ENCODE measurements at regions not wholly inside any gene's neighbourhood (a gene's known extent, or its start where the extent isn't known, plus 50 kb on each side); places are given as distances from the start of the nearest gene placed in this dataset.
A peak's percentile ranks its signal among the peaks of the same experiment; 100 is the strongest.
"Not testable (repeated sequence)": the region's sequence is repeated elsewhere in the genome, so short reads cannot be mapped to it uniquely, and the experiment has no call there.

DNA sequence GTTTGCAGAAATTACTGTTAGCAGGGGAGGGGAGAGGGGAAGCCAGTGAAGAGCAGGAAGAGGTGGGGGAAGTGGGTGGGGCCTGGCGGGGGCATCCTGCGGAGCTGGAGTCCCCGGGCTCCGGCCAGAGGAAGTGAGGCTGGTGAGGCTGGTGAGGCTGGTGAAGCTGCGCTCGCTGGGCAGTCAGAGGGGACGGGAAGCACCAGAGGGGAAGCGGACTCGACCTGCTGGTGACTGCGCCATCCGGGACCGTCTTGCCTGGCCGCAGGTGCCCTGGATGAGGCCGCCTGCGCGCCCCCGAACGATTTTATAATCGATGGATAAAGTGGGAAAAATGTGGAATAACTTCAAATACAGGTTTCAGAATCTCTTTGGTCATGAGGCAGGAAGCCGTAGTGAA, 635.3 kb upstream of the MARCKS start:
- DNase-seq (ENCODE audit: insufficient read length, low spot score): no peak
- no peak for FAIRE-seq

DNA sequence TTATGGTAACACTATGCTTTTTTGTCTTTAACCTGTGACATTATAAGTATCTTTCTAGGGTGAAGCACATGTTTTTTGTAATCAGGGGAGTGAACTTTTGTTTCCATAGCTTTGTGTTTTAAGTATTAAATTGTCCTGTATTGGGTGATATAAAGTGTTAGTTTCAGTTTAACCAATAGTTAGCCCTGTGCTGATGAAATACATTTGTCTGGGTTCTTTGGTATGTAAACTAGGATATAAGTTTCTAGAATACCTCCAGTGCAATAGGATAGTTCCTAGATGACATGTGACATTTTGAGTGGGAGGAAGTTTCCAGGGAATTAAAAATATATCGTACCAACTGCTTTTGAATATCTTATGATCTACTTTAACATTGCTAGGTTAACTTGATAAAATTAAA, 611.0 kb upstream of the MARCKS start:
- DNase-seq (ENCODE audit: insufficient read length, low spot score) (no peak), FAIRE-seq (no peak)

DNA sequence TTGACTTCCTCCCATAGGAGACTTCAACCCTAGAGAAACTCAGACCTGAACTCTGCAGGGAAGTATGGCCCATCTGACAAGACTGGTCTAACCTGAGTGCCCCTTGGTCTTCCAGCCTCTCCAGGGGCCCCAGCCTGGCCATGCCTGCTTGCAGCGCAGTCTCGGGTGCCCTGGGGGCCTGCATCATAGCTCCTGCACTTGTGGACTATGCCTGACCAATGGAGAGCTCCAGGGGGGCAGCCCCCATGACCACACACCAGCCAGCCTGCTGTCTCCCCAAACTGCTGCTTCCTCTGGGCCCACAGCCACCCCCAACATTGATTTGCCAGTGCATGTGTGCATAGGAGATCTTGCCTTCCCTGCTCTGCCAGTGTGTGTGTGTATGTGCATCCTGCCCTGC, 608.6 kb upstream of the MARCKS start:
- FAIRE-seq: no peak

DNA sequence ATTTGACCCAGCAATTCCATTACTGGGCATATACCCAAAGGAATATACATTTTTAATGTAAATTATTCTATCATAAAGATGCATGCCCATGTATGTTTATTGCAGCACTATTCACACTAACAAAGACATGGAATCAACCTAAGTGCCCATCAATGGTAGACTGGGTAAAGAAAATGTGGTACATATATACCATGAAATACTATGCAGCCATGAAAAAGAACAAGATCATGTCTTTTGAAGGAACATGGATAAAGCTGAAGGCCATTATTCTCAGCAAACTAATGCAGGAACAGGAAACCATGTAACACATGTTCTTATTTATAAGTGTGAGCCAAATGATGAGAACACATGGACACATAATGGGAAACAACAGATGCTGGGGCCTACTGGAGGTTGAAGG, 603.0 kb upstream of the MARCKS start:
- FAIRE-seq; DNase-seq (ENCODE audit: insufficient read length, low spot score): not testable (repeated sequence)

More for the DNA sequence above, 608.6 kb upstream of the MARCKS start:
- no peak for DNase-seq (ENCODE audit: insufficient read length, low spot score)

DNA sequence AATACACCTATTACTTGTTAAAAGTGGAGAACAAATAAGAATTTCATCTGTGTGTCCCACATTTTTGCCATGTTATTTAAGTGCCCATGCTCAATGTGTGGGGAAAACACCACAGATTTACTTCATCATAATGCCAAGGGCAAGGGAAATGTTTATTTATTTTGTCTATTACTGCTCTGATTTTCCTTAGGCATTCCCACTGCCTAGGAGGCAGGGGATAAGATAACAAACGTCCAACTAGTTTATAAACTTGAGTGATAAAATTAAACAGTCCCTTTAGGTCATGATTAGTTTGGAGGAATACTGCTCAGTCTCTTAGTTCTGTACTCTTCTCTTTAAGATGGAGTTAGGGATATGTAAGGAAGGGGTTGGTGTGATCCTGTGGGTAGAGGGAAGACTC, 598.4 kb upstream of the MARCKS start:
- DNase-seq (ENCODE audit: insufficient read length, low spot score) (no peak), FAIRE-seq (no peak)

DNA sequence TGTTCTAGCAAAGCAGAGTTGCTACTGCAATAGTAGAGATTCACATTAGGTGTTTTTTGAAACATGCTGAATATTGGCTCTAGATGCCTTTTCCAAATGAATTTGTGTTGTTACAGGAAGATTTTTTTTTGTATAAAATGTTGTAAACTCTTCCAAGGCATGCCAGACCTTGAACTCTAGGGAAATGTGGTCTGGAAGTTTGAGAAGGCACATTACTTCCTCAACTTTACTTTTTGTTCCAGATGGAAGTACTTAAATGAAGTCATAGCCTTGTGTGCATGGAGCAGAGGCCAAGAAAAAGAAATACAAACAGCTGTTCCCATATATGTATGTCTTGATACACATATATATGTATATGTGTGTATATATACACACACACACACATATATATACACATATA, 585.7 kb upstream of the MARCKS start:
- FAIRE-seq (no peak), DNase-seq (ENCODE audit: insufficient read length, low spot score) (no peak)

DNA sequence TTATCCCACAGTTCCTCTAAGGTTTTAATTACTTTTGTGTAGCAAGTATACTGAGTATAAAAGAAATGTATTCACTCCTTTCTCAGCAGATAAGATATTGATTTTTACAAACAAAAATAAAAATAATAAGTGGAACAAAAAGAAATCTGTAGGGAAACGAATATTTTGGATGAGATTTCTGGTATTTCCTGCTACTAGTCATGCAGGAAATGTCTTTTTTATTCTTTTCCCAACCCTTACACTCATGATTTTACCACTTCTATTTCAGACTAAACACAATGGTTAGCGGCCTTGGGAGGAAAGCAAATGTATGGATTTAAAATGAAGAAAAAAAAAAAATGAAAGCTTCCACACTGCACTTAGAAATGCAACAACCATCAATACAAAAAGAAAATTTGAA, 580.5 kb upstream of the MARCKS start:
- DNase-seq (ENCODE audit: insufficient read length, low spot score): no peak
- no peak for FAIRE-seq

DNA sequence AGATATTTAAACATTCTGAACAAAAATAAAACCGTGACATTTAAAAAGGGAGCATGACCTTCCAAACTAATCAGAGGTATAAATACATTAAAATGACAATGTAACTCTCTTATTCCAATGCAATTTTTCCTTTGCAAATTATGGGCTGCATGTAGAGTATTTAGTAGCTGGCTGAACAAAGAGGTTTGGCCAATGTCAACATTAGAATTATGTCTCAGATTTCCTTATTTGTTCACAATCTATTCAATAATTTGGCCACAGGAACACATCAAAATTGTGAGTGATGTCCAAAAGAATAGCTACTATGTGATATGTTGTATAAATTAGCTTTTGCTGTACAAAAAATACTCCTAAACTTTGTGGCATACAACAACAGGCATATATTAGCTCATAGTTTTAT, 580.0 kb upstream of the MARCKS start:
- FAIRE-seq (no peak), DNase-seq (ENCODE audit: insufficient read length, low spot score) (no peak)

DNA sequence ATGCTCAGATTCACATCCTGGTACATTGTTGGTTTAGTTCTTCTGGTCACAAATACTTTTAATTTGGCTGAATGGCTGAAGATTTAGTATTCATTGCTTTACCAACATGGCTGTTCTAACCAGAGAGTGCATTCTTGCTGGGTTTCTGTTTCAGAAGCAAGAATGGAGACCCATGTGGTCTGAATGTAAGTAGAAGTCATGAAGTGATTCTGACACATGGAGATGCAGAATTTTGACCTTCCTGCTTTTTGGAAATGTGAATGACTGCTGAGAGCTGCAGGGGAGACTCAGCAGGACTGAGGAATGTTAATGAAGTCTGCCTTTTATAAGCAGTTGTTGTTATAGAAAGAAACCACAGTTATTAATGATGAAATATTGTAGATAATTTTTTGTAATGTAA, 576.1 kb upstream of the MARCKS start:
- DNase-seq (ENCODE audit: insufficient read length, low spot score) (no peak), FAIRE-seq (no peak)

DNA sequence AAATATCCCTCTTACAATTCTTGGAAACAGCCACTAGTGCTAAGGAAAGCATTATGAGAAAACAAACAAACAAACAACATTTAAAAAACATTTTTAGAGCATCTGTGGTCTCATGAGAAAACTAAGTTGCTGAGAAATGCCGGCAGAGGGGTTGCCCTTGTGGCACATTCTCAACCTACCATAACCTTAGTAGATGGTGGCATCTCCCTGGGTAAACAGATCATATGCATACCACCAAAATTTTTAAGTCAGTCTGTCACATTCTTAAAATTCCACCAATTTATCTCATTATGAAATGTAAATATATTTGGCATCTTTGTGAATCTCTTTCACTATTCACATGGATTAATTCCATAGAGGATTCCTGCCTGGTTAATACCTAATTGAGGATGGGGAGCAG, 575.7 kb upstream of the MARCKS start:
- FAIRE-seq (no peak), DNase-seq (ENCODE audit: insufficient read length, low spot score) (no peak)

DNA sequence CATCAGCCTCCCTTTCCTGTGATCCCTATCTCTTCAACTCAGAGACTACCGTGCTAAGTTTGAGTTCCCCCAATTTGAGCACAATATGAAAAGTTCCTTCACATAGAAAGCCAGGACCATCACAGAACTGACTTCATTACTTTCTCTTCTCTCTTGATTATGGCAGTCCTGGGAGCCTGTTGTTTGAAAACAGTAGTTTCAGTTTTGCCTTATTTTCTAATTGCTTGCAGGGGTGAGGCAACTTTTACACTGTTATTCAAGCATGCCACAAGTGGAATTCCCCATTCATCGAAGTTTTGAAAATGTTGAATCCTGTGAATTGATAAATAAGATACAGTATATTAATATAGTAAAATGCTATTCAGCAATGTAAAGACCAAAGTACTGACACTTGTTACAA, 569.7 kb upstream of the MARCKS start:
- no peak for DNase-seq (ENCODE audit: insufficient read length, low spot score)
- FAIRE-seq: no peak

DNA sequence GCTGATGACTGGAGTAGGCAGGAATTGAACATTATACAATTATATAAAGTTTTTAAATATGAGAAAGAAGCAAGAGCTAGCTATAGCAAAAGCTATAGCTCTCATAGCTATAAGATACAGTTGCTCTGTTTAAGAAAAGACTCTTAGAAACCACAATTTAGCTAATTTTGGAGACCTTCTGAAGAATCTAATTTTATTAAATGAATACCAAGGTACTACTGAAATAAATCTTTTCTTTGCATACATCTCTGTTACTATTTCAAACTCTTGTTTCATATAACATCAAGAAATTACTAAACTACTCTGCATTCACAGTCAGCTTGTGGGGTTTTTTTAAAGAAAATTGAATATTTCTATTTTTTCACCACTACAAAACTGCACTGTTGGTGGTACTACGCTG, 568.7 kb upstream of the MARCKS start:
- FAIRE-seq (no peak), DNase-seq (ENCODE audit: insufficient read length, low spot score) (no peak)

DNA sequence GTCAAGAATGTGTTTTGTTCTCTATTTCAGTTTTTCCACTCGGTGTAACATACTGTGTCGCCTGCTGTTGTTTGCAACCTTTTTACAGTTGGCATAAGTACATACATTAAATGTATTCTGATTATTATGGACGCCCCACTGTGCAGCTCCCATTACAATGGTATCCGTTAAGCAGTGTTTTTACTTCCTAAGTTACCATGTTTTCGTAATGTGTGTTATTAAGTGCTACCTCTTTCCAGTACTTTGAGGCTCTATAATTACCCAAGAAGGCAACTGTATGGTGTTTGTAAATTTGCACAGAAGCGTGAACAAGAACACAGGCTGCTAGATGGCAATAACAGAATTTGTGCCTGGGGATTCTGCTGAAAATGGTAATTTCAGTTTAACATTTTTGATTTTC, 568.0 kb upstream of the MARCKS start:
- FAIRE-seq (no peak), DNase-seq (ENCODE audit: insufficient read length, low spot score) (no peak)

DNA sequence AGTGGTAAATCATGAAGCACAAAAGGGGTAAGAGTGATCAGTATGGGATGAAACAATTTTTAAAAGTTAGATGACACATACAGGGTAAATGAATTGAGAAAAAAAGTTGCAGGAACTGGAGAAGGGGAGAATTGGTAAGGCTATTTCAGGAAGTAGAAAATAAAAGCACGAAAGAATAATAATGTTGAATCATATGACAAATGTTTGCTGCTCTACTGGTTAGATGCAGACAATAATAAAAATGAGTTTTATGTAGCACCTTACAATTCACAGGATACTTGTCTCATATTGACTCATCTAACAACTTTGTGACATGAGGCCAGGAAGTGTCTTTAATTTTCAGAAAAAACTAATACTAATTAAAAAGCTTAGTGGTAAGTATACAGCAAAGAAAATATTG, 566.5 kb upstream of the MARCKS start:
- FAIRE-seq (no peak), DNase-seq (ENCODE audit: insufficient read length, low spot score) (no peak)

DNA sequence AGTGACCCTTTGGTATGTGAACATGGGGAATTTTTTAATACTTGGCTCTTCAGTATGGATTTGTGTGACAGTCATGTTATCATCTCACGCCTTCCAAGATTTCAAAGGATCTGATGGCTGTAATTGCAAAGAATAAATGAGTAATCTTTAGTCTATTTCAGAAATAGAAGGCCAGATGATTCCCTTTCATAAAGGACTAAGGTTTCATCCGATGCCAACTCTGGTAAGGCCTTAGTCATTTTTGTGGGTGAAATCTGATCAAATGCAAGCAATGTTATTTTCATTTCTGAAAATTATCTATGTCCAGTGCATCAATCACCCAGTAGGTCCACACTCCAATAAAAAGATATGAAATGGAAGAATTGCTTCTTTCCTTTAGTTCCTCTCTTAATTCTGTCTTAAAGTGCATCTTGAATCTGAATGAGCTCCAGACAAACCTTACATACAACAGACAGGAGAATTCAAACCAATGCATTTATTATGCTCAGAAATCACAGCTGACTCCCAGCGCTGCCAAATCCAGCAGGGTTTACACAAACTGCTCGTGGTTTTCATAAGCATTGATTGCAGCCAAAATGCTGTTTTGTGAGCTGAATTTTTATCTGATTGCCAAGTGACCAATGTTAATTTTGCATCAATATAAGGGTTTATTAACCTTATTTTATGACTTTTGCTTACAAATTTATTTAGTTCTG, 565.2 kb upstream of the MARCKS start:
- DNase-seq (ENCODE audit: insufficient read length, low spot score) (no peak), FAIRE-seq (no peak)

DNA sequence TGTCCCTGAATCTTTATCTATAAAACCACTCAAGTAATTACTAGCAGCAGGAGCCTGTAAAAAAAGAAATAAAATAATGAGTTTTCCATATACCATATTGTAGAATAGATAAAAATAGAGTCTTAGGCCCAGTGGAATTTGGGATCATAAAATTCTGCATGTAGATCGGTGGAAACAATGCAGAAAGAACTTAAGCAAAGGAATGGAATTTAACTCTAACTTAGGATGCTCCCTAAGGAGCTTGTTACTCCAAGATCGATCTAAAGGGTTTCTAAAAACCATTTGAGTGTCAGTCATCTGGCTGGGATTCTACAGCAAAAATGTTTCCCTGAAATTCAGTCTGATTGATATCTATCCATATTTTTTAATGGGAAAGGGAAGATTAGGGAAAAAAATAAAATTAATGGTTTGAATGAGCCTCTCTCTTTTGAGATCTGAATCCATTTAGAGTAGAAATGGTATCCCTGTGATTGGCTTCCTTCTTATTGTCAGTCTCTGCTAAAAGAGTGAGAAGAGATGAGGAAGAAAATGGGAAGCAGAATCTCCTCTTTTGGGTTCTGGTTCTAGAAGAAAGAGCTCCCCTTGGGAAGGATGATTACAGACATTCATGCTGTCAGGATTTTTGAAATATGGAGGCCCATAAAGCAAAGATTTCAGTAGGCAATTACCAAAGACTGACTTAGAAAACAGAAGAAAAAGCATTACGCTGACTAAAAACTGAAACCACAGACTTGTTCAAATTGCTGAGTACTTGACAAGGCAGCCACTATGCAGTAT, 564.3 kb upstream of the MARCKS start:
- FAIRE-seq: peak; percentile 74
- DNase-seq (ENCODE audit: insufficient read length, low spot score): no peak

DNA sequence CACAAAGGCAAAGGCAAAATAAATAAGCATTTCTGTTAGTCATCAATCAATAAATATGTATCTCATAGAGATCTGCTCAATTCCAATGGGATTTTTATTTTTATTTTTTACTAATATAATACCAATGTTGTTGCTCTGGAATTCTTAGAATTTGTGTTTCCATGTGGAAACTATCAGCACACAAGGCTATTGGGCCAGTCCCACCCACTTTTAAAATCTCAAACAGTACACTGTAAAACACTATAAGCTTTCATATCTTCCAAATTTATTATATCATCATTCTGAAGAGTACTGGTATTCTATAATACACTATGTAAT, 563.8 kb upstream of the MARCKS start:
- DNase-seq (ENCODE audit: insufficient read length, low spot score) (no peak), FAIRE-seq (no peak)

DNA sequence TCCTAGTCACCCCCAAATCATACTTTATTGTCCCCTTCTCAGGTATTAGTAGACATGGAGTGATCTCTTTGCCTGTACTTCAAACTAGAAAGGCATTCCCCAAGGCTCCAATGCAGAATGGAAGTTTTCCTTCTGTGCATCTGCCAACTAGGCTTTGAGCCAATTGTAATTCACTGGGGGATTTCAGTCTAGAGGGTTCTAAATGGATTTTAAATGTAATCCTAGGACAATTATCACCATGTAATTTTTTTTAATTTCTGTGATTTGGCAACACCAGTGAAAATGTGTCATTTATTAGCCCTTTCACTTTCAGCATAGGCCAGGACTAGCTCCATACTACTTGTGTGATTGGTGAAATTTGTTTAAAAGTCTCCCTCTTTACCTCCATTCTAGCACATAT, 557.6 kb upstream of the MARCKS start:
- no peak for DNase-seq (ENCODE audit: insufficient read length, low spot score)
- no peak for FAIRE-seq

DNA sequence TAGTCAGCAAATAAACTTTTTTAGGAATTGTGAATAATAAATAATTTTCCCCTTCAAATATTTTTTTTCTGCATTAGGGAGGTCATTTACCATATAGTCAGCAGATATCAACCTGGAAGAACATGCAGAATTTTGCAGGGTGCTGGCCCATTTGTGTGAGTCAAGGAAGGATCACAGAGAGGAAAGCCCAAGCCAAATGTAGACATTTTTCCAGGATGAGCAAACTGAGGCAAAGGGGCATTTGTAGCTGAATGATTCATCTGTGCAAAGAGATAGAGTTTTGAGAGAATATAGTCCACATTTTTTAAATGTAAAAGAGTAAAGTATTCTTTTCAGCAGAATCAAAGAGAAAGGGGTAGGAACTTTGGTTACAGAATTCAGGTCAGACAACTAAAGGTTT, 555.5 kb upstream of the MARCKS start:
- DNase-seq (ENCODE audit: insufficient read length, low spot score) (no peak), FAIRE-seq (no peak)

DNA sequence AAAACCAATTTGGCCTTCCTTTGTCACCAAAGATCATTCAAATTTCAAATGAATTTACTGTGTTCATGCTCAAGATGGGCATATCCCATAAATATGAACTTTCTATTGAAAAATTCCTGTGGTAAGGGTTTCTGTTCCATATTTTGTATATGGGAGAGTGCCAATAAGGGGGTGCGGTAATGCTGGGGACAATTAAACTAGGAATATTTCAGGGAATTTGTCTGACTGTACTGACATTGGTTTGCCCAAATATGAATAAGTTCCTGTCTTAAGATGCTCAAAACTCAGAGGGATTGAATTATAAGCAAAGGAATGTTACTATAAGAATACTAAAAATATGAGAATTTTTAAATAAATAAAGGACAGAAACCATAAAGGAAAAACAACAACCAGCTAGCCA, 553.0 kb upstream of the MARCKS start:
- no peak for FAIRE-seq

DNA sequence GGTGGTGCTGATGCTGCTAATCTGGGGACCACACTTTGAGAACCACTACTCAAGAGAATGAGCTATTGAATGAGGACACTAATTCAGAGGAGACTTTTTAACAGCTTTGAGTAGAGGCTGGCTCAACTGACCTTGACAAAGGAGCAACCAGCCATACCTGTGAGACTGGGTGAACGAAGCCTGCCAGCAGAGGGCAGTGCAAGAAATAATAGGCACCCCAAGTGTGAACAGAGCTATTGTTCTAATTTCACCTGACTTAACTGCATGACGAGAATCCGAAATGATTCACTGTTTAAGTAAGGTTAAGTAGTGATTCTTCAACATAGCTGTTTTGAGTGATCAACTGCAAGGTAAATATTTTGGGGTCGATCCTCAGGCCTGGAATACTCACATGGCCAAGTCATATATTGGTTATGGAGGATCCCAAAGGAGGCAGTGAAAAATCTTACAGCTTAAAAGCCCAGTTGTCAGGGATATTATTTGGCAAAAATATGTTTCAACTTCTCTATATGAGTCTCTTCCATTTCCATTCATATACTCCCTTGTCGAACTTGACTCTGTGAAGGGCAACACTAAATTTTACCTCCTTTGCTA, 550.5 kb upstream of the MARCKS start:
- DNase-seq (ENCODE audit: insufficient read length, low spot score): peak; percentile 24
- FAIRE-seq: peak; percentile 97

More for the DNA sequence above, 553.0 kb upstream of the MARCKS start:
- no peak for DNase-seq (ENCODE audit: insufficient read length, low spot score)

DNA sequence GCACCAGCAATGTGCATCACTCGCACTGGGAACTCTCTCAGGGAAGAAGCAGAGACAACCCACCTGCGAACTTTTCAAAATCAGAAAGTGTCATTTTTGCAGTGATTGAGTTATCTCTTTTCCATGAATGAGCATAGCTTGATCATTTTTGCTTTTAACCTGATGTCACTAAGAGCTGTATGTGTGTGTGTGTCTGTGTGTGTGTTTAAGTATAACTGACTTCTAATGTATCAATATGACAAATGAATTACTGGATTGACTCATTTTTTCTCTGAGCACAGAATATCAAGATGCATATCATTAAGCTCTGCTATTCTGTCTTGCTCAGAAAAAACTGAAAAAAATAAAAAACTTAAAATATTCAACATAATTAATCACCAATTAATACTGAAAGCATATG, 548.9 kb upstream of the MARCKS start:
- DNase-seq (ENCODE audit: insufficient read length, low spot score) (no peak), FAIRE-seq (no peak)

All from GM19239 (cell line).